Hepatocyte (in vitro differentiated cells): ENCODE measurements at regions not wholly inside any gene's neighbourhood (a gene's known extent, or its start where the extent isn't known, plus 50 kb on each side); places are given as distances from the start of the nearest gene placed in this dataset.
"Not testable (repeated sequence)": the region's sequence is repeated elsewhere in the genome, so short reads cannot be mapped to it uniquely, and the experiment has no call there.

Source experiments
- CTCF ChIP-seq: fragments of 200-600 bp; sonication (generic); IDR thresholded peaks from 2 replicates; pipeline ENCODE4 v1.5.1; 2016; ENCODE audit warnings: antibody characterized with exemption, mild to moderate bottlenecking; ENCODE audit not compliant: poor library complexity
- EZH2 ChIP-seq: fragments of 200-600 bp; sonication (generic); IDR thresholded peaks from 2 replicates; pipeline ENCODE4 v1.6.1; 2016; ENCODE audit warnings: antibody characterized with exemption, mild to moderate bottlenecking, borderline replicate concordance
- EZH2phosphoT487 ChIP-seq: fragments of 200-600 bp; sonication (generic); IDR thresholded peaks from one replicate; pipeline ENCODE4 v1.6.1; 2018; ENCODE audit warnings: antibody characterized with exemption, mild to moderate bottlenecking, low read depth, moderate library complexity; ENCODE audit not compliant: unreplicated experiment, severe bottlenecking

- TF ChIP-seq CTCF, EZH2, EZH2phosphoT487: not testable (repeated sequence)
Observed at GRCh38 chr10:93230596-93230995, 156.9 kb downstream of the CYP26A1 start.
